ENCODE measurements at regions not wholly inside any gene's neighbourhood (a gene's known extent, or its start where the extent isn't known, plus 50 kb on each side); places are given as distances from the start of the nearest gene placed in this dataset.
"Not testable (repeated sequence)": the region's sequence is repeated elsewhere in the genome, so short reads cannot be mapped to it uniquely, and the experiment has no call there.

- DNase-seq = no peak
Measured at GRCh38 chr13:44746690-44747089, 170.6 kb upstream of the TSC22D1 start.

- no peak for DNase-seq
Measured at GRCh38 chr13:44744880-44745633, 168.9 kb upstream of the TSC22D1 start.

GRCh38 chr13:44739539-44739938 is 163.4 kb upstream of the TSC22D1 start:
- DNase-seq = no peak

GRCh38 chr13:44739120-44739519 is 163.0 kb upstream of the TSC22D1 start:
- DNase-seq = no peak

GRCh38 chr13:44738463-44738862 is 162.3 kb upstream of the TSC22D1 start:
- no peak for DNase-seq

- DNase-seq = no peak
Measured at GRCh38 chr13:44735806-44736205, 159.7 kb upstream of the TSC22D1 start.

- no peak for DNase-seq
Measured at GRCh38 chr13:44734201-44734707, 158.1 kb upstream of the TSC22D1 start.

GRCh38 chr13:44732503-44733098 is 156.5 kb upstream of the TSC22D1 start:
- DNase-seq = no peak

GRCh38 chr13:44730851-44731250 is 154.7 kb upstream of the TSC22D1 start:
- no peak for DNase-seq

- no peak for DNase-seq
Measured at GRCh38 chr13:44730099-44730498, 154.0 kb upstream of the TSC22D1 start.

- not testable (repeated sequence) for DNase-seq
Measured at GRCh38 chr13:44727591-44727990, 151.5 kb upstream of the TSC22D1 start.

GRCh38 chr13:44726778-44727177 is 150.6 kb upstream of the TSC22D1 start:
- no peak for DNase-seq

- DNase-seq = no peak
Measured at GRCh38 chr13:44726214-44726613, 150.1 kb upstream of the TSC22D1 start.

- no peak for DNase-seq
Measured at GRCh38 chr13:44719857-44720671, 143.9 kb upstream of the TSC22D1 start.

GRCh38 chr13:44718467-44718866 is 142.3 kb upstream of the TSC22D1 start:
- DNase-seq = no peak

GRCh38 chr13:44715287-44716230 is 139.4 kb upstream of the TSC22D1 start:
- no peak for DNase-seq

GRCh38 chr13:44713788-44714469 is 137.8 kb upstream of the TSC22D1 start:
- DNase-seq = no peak

GRCh38 chr13:44711706-44712105 is 135.6 kb upstream of the TSC22D1 start:
- no peak for DNase-seq

GRCh38 chr13:44710576-44710975 is 134.4 kb upstream of the TSC22D1 start:
- DNase-seq = no peak

GRCh38 chr13:44704811-44705210 is 128.7 kb upstream of the TSC22D1 start:
- not testable (repeated sequence) for DNase-seq

- no peak for DNase-seq
Measured at GRCh38 chr13:44703371-44703770, 127.2 kb upstream of the TSC22D1 start.

- no peak for DNase-seq
Measured at GRCh38 chr13:44698066-44698465, 121.9 kb upstream of the TSC22D1 start.
